Heart left ventricle (tissue), 16 donors: ENCODE measurements at regions not wholly inside any gene's neighbourhood (a gene's known extent, or its start where the extent isn't known, plus 50 kb on each side); places are given as distances from the start of the nearest gene placed in this dataset.

ENCODE experiments used
- ATAC-seq, 4 donors: fragments of 200-7000 bp; cut with Tn5 transposase; one replicate each; pipeline ENCODE4 v1.9.1; 2020 to 2022; ENCODE audit warnings: moderate library complexity in 4 of 4, mild to moderate bottlenecking in 3 of 4, moderate number of reproducible peaks in 1 of 4
- DNase-seq, 5 donors: peaks; one replicate each; pipeline ENCODE4 v3.0.0-alpha.2; 2020
- H3K27ac ChIP-seq, 12 donors: fragments of 200-600 bp; sonication (generic) in 4 of 12; one replicate each; pipeline versions ENCODE4 v1.5.0 to v1.8.0; 2016 to 2022; ENCODE audit warnings: mild to moderate bottlenecking in 2 of 12
- H3K27me3 ChIP-seq, 9 donors: fragments of 200-600 bp; sonication (generic) in 2 of 9; one replicate each; pipeline versions ENCODE4 v1.5.1 to v1.8.0; 2016 to 2022; ENCODE audit warnings: mild to moderate bottlenecking in 3 of 9
- H3K36me3 ChIP-seq, 9 donors: fragments of 200-600 bp; sonication (generic) in 2 of 9; one replicate each; pipeline versions ENCODE4 v1.5.0 to v1.8.0; 2018 to 2022; ENCODE audit warnings: mild to moderate bottlenecking in 2 of 9
- H3K4me1 ChIP-seq, 12 donors: fragments of 200-600 bp; sonication (generic) in 4 of 12; one replicate each; pipeline versions ENCODE4 v1.5.0 to v1.8.0; 2016 to 2022; ENCODE audit warnings: mild to moderate bottlenecking in 3 of 12
- H3K4me3 ChIP-seq, 12 donors: fragments of 200-600 bp; sonication (generic) in 4 of 12; one replicate each; pipeline versions ENCODE4 v1.5.0 to v1.8.0; 2017 to 2022; ENCODE audit warnings: mild to moderate bottlenecking in 9 of 12, moderate library complexity in 4 of 12
- H3K9me3 ChIP-seq, 12 donors: fragments of 200-600 bp; sonication (generic) in 4 of 12; one replicate each; pipeline versions ENCODE4 v1.5.0 to v1.8.0; 2016 to 2022; ENCODE audit warnings: mild to moderate bottlenecking in 1 of 12
- POLR2A ChIP-seq, 2 donors: fragments of 450-650 bp; IDR thresholded peaks; one replicate each; pipeline ENCODE4 v1.6.1; 2017; ENCODE audit warnings: antibody characterized with exemption in 2 of 2, mild to moderate bottlenecking in 2 of 2, moderate library complexity in 2 of 2
- WGBS, 4 donors: extraction: QIAGEN DNeasy Blood & Tissue Kit in 2 of 4; methylation state at CpG; one replicate each; pipeline versions ENCODE4 v1.1.5 to v1.1.7; 2013 to 2018; 5-methylcytosine and 5-hydroxymethylcytosine counted together
- intact Hi-C, 10 donors: fragments of 100-400 bp; cut with DNase I; formaldehyde crosslinking; loops; one replicate each; pipeline versions ENCODE4 v1.11.1 to v1.14.2; 2022
- TF ChIP-seq, protein P1 (sequence below), 12 donors: fragments of 200-600 bp; sonication (generic) in 4 of 12; IDR thresholded peaks; one replicate each; pipeline versions ENCODE4 v1.5.0 to v1.8.0; 2018 to 2022; ENCODE audit warnings: antibody characterized with exemption in 12 of 12, mild to moderate bottlenecking in 5 of 12
- donor health status: ischemic (EF 13 %, LVEDD 7.1; RV severe dilation, severe dysfunction).
- donor health status: healthy with polysubstance abuse.
- donor health status: DM: no; HTN: yes; CAD: no.
- donor health status: DM: no; HTN: no; CAD: no.
- donor health status: ischemic (EF 25% LVEDD 6.9; RV normal size, moderate dysfunction).
- donor health status: ischemic (EF 25% LVEDD 5.7; RV mildly dilated, moderate dysfunction).
- donor health status: healthy.
- donor health status: DM: yes; HTN: yes; CAD: no.
- donor health status: ischemic (EF 35%, LVEDD 5.7; RV mildly dilated, moderate dysfunction).
- donor health status: nonischemic (EF 11% LVEDD 7.7; RV severe dilation, severe dysfunction).
- donor health status: DM: yes; HTN: yes; CAD: no.
- donor health status: PGD.
- donor health status: ischemic (EF 29% LVEDD 5.4; RV normal size, mild dysfunction).
- donor health status: nonischemic (EF 23%, LVEDD 6.1; RV moderate dilation, normal function).

DNA sequence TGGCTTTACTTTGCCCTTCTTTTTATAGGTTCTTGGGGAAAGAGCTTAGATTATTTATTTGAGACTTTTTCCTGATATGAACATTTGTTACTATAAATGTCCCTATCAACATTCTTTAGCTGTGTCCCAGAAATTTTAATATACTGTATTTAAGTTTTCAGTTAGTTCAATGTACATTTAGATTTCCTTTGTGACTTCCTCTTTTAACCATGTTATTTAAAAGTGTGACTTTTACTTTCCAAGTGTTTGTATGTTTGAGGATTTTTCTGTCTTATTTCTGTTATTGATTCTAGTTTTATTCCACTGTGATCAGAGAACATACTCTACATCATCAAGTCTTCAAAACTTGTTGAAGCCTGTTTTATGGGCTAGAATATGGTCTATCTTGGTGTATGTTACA is 72.7 kb upstream of the SPRY2 start:
- Histone ChIP-seq H3K4me1 (no peaks in the 10 kb centered on the region), H3K27me3 (no peaks in the 10 kb centered on the region), H3K9me3 (peaks cover 0 to 12% (median 0%) of the 10 kb centered on the region in 12 donors), H3K27ac (no peak overlapping the region), H3K4me3 (no peak overlapping the region), H3K36me3 (no peaks in the 10 kb centered on the region)
- no peak for ATAC-seq
- TF ChIP-seq POLR2A (IDR thresholded peaks at IDR 0.05), result no peak
- TF ChIP-seq, protein P1, sequence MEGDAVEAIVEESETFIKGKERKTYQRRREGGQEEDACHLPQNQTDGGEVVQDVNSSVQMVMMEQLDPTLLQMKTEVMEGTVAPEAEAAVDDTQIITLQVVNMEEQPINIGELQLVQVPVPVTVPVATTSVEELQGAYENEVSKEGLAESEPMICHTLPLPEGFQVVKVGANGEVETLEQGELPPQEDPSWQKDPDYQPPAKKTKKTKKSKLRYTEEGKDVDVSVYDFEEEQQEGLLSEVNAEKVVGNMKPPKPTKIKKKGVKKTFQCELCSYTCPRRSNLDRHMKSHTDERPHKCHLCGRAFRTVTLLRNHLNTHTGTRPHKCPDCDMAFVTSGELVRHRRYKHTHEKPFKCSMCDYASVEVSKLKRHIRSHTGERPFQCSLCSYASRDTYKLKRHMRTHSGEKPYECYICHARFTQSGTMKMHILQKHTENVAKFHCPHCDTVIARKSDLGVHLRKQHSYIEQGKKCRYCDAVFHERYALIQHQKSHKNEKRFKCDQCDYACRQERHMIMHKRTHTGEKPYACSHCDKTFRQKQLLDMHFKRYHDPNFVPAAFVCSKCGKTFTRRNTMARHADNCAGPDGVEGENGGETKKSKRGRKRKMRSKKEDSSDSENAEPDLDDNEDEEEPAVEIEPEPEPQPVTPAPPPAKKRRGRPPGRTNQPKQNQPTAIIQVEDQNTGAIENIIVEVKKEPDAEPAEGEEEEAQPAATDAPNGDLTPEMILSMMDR (IDR thresholded peaks at IDR 0.05), result no peak
- DNase-seq, result no peak
- intact Hi-C loops, result no loop called here

DNA sequence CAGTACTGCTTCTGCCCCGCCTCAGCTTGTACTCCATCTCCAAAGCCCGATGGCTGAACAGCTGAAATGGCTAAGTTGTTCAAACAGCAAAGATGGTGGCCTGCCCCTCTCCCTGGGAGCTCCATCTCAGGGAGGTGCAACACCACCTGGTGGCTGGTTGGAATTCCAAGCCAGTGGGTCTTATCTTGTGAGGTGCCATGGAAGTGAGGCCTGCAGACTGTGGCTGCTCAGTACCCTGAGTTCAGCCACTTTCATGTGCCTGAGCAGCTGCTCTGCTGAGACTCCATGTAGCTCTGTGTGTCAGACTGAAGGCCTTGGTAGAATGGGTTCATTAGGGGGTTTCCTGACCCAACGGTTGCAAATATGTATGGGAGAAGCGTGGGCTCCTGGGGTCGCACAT is 67.3 kb upstream of the SPRY2 start:
- H3K27me3 ChIP-seq, result no peaks in the 10 kb centered on the region
- TF ChIP-seq, protein P1 (IDR thresholded peaks at IDR 0.05), result no peak
- TF ChIP-seq POLR2A (IDR thresholded peaks at IDR 0.05), result no peak
- H3K4me3 ChIP-seq, result no peak overlapping the region
- H3K4me1 ChIP-seq, result no peaks in the 10 kb centered on the region
- DNase-seq, result no peak
- no peaks in the 10 kb centered on the region for H3K36me3 ChIP-seq
- intact Hi-C loops, result no loop called here
- 89 to 96% (median 95%) methylated on average over 5 of the region's 5 CpGs for WGBS, 4 donors
- no peak overlapping the region for H3K27ac ChIP-seq
- H3K9me3 ChIP-seq, result peaks cover 0 to 19% (median 9%) of the 10 kb centered on the region in 12 donors
- no peak for ATAC-seq

DNA sequence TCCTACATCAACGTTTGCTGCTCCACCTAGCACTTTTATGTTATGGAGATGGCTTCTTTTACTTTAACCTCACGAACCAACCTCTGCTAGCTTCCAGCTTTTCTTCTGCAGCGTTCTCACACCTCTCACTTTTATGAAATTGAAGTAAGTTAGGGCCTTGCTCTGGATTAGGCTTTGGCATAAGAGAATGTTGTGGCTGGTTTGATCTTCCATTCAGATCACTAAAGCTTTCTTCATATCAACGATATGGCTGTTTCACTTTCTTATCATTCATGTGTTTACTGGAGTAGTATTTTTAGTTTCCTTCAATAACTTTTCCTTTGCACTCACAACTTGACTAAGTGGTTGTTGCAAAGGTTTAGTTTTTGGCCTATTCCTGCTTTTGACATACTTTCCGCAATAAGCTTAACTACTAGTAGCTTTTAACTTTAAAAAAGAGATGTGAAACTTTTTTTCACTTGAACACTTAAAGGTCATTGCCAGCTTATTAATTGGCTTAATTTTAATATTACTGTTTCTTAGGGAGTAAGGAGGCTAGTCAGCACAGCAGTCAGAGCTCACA is 60.0 kb upstream of the SPRY2 start:
- intact Hi-C loops, result no loop called here
- ATAC-seq, result no peak
- 71 to 74% (median 72%) methylated on average over 5 of the region's 5 CpGs for WGBS, 4 donors

DNA sequence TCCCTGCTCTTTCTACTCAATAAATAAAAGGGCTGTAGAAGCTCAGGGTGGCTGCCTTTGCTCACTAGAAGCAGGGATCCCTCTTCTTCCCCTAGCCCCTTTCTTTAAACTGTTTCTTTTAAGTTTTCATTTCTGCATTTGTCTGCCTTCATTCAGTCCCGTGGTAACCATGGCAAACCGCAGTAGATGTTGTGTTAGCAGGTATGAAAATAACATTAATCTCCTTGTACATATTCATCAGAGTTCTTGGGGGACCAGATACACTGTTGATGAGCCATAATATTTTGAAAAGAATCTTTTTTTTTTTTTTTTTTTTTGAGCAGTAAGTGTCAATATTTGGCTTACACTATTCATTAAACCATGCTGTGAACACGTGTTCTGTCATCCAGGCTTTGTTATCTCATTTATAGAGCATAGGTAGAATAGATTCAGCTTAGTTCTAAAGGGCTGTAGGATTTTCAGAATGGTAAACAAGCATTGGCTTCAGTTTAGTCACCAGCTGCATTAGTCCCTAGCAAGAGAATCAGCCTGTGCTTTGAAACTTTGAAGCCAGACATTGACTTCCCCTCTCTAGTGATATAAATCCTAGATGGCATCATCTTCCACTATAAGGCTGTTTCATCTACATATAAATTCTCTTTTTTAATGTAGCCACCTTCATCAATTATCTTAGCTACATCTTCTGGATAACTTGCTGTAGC is 59.4 kb upstream of the SPRY2 start:
- H3K36me3 ChIP-seq, result no peaks in the 10 kb centered on the region
- H3K27me3 ChIP-seq, result no peaks in the 10 kb centered on the region
- WGBS, 4 donors, result 84 to 91% (median 88%) methylated on average over 3 of the region's 3 CpGs
- ATAC-seq (no peak), DNase-seq (no peak)
- H3K27ac ChIP-seq, result no peak overlapping the region
- intact Hi-C loops, result no loop called here
- no peak for TF ChIP-seq POLR2A (IDR thresholded peaks at IDR 0.05)
- TF ChIP-seq, protein P1 (IDR thresholded peaks at IDR 0.05), result no peak
- peaks cover 0 to 14% (median 0%) of the 10 kb centered on the region in 12 donors for H3K4me1 ChIP-seq
- no peak overlapping the region for H3K4me3 ChIP-seq
- H3K9me3 ChIP-seq, result peaks cover 0 to 19% (median 7%) of the 10 kb centered on the region in 12 donors

More for the DNA sequence above, 60.0 kb upstream of the SPRY2 start:
- no peak for DNase-seq
- TF ChIP-seq, protein P1 (IDR thresholded peaks at IDR 0.05), result no peak
- no peak for TF ChIP-seq POLR2A (IDR thresholded peaks at IDR 0.05)
- Histone ChIP-seq H3K4me1 (peaks cover 0 to 14% (median 0%) of the 10 kb centered on the region in 12 donors), H3K4me3 (no peak overlapping the region), H3K36me3 (no peaks in the 10 kb centered on the region), H3K27me3 (no peaks in the 10 kb centered on the region), H3K27ac (no peak overlapping the region), H3K9me3 (peaks cover 0 to 19% (median 9%) of the 10 kb centered on the region in 12 donors)
